OCI-LY3 (cell line): ENCODE measurements at regions not wholly inside any gene's neighbourhood (a gene's known extent, or its start where the extent isn't known, plus 50 kb on each side); places are given as distances from the start of the nearest gene placed in this dataset.

Source experiments
- EZH2phosphoT487 ChIP-seq: fragments of 200-600 bp; shearing (Covaris generic); IDR thresholded peaks from 2 replicates; pipeline ENCODE4 v1.6.1; 2018; ENCODE audit warnings: antibody characterized with exemption, mixed run types, low read depth
- TF ChIP-seq, protein P1 (sequence below): fragments of 200-600, 300-600 bp; sonication (generic); IDR thresholded peaks from 2 replicates; pipeline ENCODE4 v1.5.1; 2014; ENCODE audit warnings: antibody characterized with exemption, low read length, low read depth

DNA sequence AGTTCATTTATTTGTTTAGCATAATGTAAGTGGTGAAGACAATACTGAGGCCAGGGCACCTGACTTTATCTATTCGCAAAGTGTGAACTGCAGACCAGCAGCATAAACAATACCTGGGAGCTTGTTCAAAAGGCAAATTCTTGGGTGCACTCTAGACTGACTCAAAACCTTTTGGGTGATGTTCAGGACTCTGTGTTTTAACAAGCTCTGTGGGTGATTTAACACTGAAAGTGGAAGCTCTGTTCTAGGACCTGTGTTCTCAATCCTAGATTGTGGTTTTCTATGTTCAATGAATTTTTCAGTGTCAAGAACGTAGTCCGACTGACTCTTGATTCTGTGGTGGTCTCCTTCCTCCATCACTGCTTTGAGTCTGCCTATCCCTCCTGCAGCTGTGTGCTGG is 71.9 kb downstream of the GPR88 start:
- TF ChIP-seq, protein P1, sequence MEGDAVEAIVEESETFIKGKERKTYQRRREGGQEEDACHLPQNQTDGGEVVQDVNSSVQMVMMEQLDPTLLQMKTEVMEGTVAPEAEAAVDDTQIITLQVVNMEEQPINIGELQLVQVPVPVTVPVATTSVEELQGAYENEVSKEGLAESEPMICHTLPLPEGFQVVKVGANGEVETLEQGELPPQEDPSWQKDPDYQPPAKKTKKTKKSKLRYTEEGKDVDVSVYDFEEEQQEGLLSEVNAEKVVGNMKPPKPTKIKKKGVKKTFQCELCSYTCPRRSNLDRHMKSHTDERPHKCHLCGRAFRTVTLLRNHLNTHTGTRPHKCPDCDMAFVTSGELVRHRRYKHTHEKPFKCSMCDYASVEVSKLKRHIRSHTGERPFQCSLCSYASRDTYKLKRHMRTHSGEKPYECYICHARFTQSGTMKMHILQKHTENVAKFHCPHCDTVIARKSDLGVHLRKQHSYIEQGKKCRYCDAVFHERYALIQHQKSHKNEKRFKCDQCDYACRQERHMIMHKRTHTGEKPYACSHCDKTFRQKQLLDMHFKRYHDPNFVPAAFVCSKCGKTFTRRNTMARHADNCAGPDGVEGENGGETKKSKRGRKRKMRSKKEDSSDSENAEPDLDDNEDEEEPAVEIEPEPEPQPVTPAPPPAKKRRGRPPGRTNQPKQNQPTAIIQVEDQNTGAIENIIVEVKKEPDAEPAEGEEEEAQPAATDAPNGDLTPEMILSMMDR = no peak
- TF ChIP-seq EZH2phosphoT487 = no peak
